B cell (primary cell): ENCODE measurements at regions not wholly inside any gene's neighbourhood (a gene's known extent, or its start where the extent isn't known, plus 50 kb on each side); places are given as distances from the start of the nearest gene placed in this dataset.

Experiments used
- CTCF ChIP-seq: fragments of 200-600 bp; IDR thresholded peaks from one replicate; pipeline ENCODE4 v1.8.0; 2022; ENCODE audit warnings: antibody characterized with exemption, mild to moderate bottlenecking
- EZH2 ChIP-seq: IDR thresholded peaks from 2 replicates; pipeline ENCODE4 v1.6.1; 2012; ENCODE audit warnings: borderline replicate concordance, low read depth, mild to moderate bottlenecking, moderate library complexity, low read length; ENCODE audit not compliant: insufficient read depth, poor library complexity, severe bottlenecking

GRCh38 chr14:98890556-98891340, 381.2 kb downstream of the BCL11B start:
- TF ChIP-seq EZH2 (no peak), CTCF (no peak)
